Tibial nerve (tissue), 4 donors: ENCODE measurements at regions not wholly inside any gene's neighbourhood (a gene's known extent, or its start where the extent isn't known, plus 50 kb on each side); places are given as distances from the start of the nearest gene placed in this dataset.
"Not testable (repeated sequence)": the region's sequence is repeated elsewhere in the genome, so short reads cannot be mapped to it uniquely, and the experiment has no call there.

Experiments
- DNase-seq, 2 donors: peaks; one replicate each; pipeline ENCODE4 v3.0.0-alpha.2; 2019; ENCODE audit warnings: low spot score in 2 of 2
- H3K27ac ChIP-seq, 4 donors: fragments of 200-600 bp; sonication (generic) in 3 of 4; one replicate each; pipeline ENCODE4 v1.5.1; 2017 to 2019; ENCODE audit warnings: mild to moderate bottlenecking in 1 of 4
- H3K27me3 ChIP-seq, 2 donors: fragments of 200-600 bp; sonication (generic) in 1 of 2; one replicate each; pipeline versions ENCODE4 v1.5.1 to v1.6.0; 2017 to 2019
- H3K36me3 ChIP-seq, 3 donors: fragments of 200-600 bp; sonication (generic); one replicate each; pipeline ENCODE4 v1.5.1; 2018 to 2019
- H3K4me1 ChIP-seq, 4 donors: fragments of 200-600 bp; sonication (generic) in 3 of 4; one replicate each; pipeline ENCODE4 v1.5.1; 2017 to 2019
- H3K4me3 ChIP-seq, 4 donors: fragments of 200-600 bp; sonication (generic) in 3 of 4; one replicate each; pipeline ENCODE4 v1.5.1; 2017 to 2019; ENCODE audit warnings: mild to moderate bottlenecking in 1 of 4, moderate library complexity in 1 of 4
- H3K9me3 ChIP-seq, 4 donors: fragments of 200-600 bp; sonication (generic) in 3 of 4; one replicate each; pipeline ENCODE4 v1.5.1; 2017 to 2019
- CTCF ChIP-seq, 5 experiments: fragments of 200-600 bp in 3 of 5; fragments of 450-650 bp in 2 of 5; sonication (generic) in 3 of 5; IDR thresholded peaks; one replicate each; pipeline ENCODE4 v1.5.1; 2016 to 2019; ENCODE audit warnings: antibody characterized with exemption in 5 of 5, mild to moderate bottlenecking in 3 of 5, moderate library complexity in 2 of 5
- EP300 ChIP-seq, 2 donors: sonication (generic); formaldehyde crosslinking; IDR thresholded peaks; one replicate each; pipeline ENCODE4 v1.6.1; 2017; ENCODE audit warnings: antibody characterized with exemption in 2 of 2, mild to moderate bottlenecking in 1 of 2
- POLR2A ChIP-seq, 2 donors: fragments of 450-650 bp; IDR thresholded peaks; one replicate each; pipeline ENCODE4 v1.6.1; 2017; ENCODE audit warnings: antibody characterized with exemption in 2 of 2, mild to moderate bottlenecking in 2 of 2, moderate library complexity in 2 of 2
- WGBS, 2 donors: methylation state at CpG; one replicate each; pipeline ENCODE4 v1.1.5; 2018; 5-methylcytosine and 5-hydroxymethylcytosine counted together

GRCh38 chr7:42650701-42651100 is 261.2 kb downstream of the C7orf25 start:
- WGBS, 2 donors = 62 to 100% methylated on average over 1 of the region's 1 CpG
- TF ChIP-seq EP300 (IDR thresholded peaks at IDR 0.05) (no peak), POLR2A (IDR thresholded peaks at IDR 0.05) (no peak), CTCF (IDR thresholded peaks at IDR 0.05) (no peak)
- Histone ChIP-seq H3K27ac (peak overlapping the region in 2 of 4 donors; percentile 38 to 71), H3K36me3 (no peaks in the 10 kb centered on the region), H3K27me3 (no peaks in the 10 kb centered on the region), H3K9me3 (peaks cover 0 to 6% (median 2%) of the 10 kb centered on the region in 4 donors), H3K4me3 (no peak overlapping the region), H3K4me1 (peaks cover 0 to 3% (median 0%) of the 10 kb centered on the region in 4 donors)
- no peak for DNase-seq

GRCh38 chr7:42650171-42650570 is 261.7 kb downstream of the C7orf25 start:
- no peak for DNase-seq
- 57 to 67% methylated on average over 6 of the region's 6 CpGs for WGBS, 2 donors
- H3K27ac ChIP-seq = peak overlapping the region in 2 of 4 donors; percentile 38 to 71
- H3K36me3 ChIP-seq = no peaks in the 10 kb centered on the region
- TF ChIP-seq EP300 (IDR thresholded peaks at IDR 0.05) (peak in 1 of 2 donors; percentile 16), POLR2A (IDR thresholded peaks at IDR 0.05) (no peak)
- H3K4me3 ChIP-seq = no peak overlapping the region
- H3K4me1 ChIP-seq = peaks cover 0 to 3% (median 0%) of the 10 kb centered on the region in 4 donors
- H3K9me3 ChIP-seq = peaks cover 0 to 4% (median under 1%) of the 10 kb centered on the region in 4 donors
- no peaks in the 10 kb centered on the region for H3K27me3 ChIP-seq

- WGBS, 2 donors = 72 to 73% methylated on average over 3 of the region's 3 CpGs
- Histone ChIP-seq H3K36me3 (no peaks in the 10 kb centered on the region), H3K4me3 (no peak overlapping the region), H3K27ac (no peak overlapping the region), H3K27me3 (no peaks in the 10 kb centered on the region), H3K9me3 (no peaks in the 10 kb centered on the region), H3K4me1 (peaks cover 0 to 3% (median 0%) of the 10 kb centered on the region in 4 donors)
- no peak for DNase-seq
- TF ChIP-seq POLR2A (IDR thresholded peaks at IDR 0.05) = no peak
- TF ChIP-seq EP300 (IDR thresholded peaks at IDR 0.05) = no peak
- no peak for TF ChIP-seq CTCF (IDR thresholded peaks at IDR 0.05)
These were observed 266.0 kb downstream of the C7orf25 start for GRCh38 chr7:42645906-42646305.

GRCh38 chr7:42642699-42643098 is 269.2 kb downstream of the C7orf25 start:
- no peak overlapping the region for H3K4me3 ChIP-seq
- no peaks in the 10 kb centered on the region for H3K27me3 ChIP-seq
- no peaks in the 10 kb centered on the region for H3K36me3 ChIP-seq
- DNase-seq = no peak
- H3K4me1 ChIP-seq = no peaks in the 10 kb centered on the region
- TF ChIP-seq POLR2A (IDR thresholded peaks at IDR 0.05) (no peak), EP300 (IDR thresholded peaks at IDR 0.05) (no peak), CTCF (IDR thresholded peaks at IDR 0.05) (no peak)
- H3K27ac ChIP-seq = no peak overlapping the region
- no peaks in the 10 kb centered on the region for H3K9me3 ChIP-seq

GRCh38 chr7:42639930-42640329 is 271.9 kb downstream of the C7orf25 start:
- no peak for DNase-seq
- no peak for TF ChIP-seq EP300 (IDR thresholded peaks at IDR 0.05)
- TF ChIP-seq POLR2A (IDR thresholded peaks at IDR 0.05) = no peak
- Histone ChIP-seq H3K27ac (no peak overlapping the region), H3K4me1 (no peaks in the 10 kb centered on the region), H3K9me3 (no peaks in the 10 kb centered on the region), H3K36me3 (no peaks in the 10 kb centered on the region), H3K4me3 (no peak overlapping the region), H3K27me3 (no peaks in the 10 kb centered on the region)
- 74 to 88% methylated on average over 5 of the region's 5 CpGs for WGBS, 2 donors

- 81 to 86% methylated on average over 11 of the region's 11 CpGs for WGBS, 2 donors
- H3K36me3 ChIP-seq, H3K9me3 ChIP-seq, DNase-seq, H3K27me3 ChIP-seq, H3K27ac ChIP-seq, H3K4me1 ChIP-seq, H3K4me3 ChIP-seq: not testable (repeated sequence)
These were observed 275.5 kb downstream of the C7orf25 start for GRCh38 chr7:42636380-42636779.

GRCh38 chr7:42628054-42628453 is 283.8 kb downstream of the C7orf25 start:
- no peaks in the 10 kb centered on the region for H3K27me3 ChIP-seq
- no peak for TF ChIP-seq EP300 (IDR thresholded peaks at IDR 0.05)
- TF ChIP-seq CTCF (IDR thresholded peaks at IDR 0.05) = no peak
- TF ChIP-seq POLR2A (IDR thresholded peaks at IDR 0.05) = no peak
- H3K4me3 ChIP-seq = no peak overlapping the region
- no peak for DNase-seq
- no peaks in the 10 kb centered on the region for H3K36me3 ChIP-seq
- H3K27ac ChIP-seq = no peak overlapping the region
- WGBS, 2 donors = 36 to 44% methylated on average over 4 of the region's 4 CpGs
- peaks cover 0 to 26% (median 0%) of the 10 kb centered on the region in 4 donors for H3K4me1 ChIP-seq
- H3K9me3 ChIP-seq = no peaks in the 10 kb centered on the region
